Endothelial cell of umbilical vein (primary cell): ENCODE measurements at regions not wholly inside any gene's neighbourhood (a gene's known extent, or its start where the extent isn't known, plus 50 kb on each side); places are given as distances from the start of the nearest gene placed in this dataset.

Source experiments
- BruUV-seq: library from RNA; stranded (reverse); fragments of 400-500 nt; replicated peaks from 2 replicates; lab custom pipeline; 2021; lab: Mats Ljungman, UMichigan
- CTCF ChIA-PET: fragments of 300-600, 350-600 bp; sonication (Branson Sonifier 250); formaldehyde crosslinking; loops from one replicate; lab custom pipeline; 2021; ENCODE audit warnings: antibody characterized with exemption, inconsistent platforms; lab: Charles Lee
- POLR2A ChIA-PET: fragments of 300-600, 350-600 bp; sonication (Branson Sonifier 250); formaldehyde crosslinking; loops from one replicate; lab custom pipeline; 2021; ENCODE audit warnings: antibody characterized with exemption, inconsistent platforms; lab: Charles Lee
- DNase-seq: peaks from one replicate; pipeline ENCODE4 v3.0.0-alpha.2; 2011; ENCODE audit warnings: low read depth, low spot score
- FAIRE-seq: peaks from 2 replicates; lab custom pipeline; 2011; peaks lifted over from hg19 to GRCh38; lab: Jason Lieb, UNC
- H2AFZ ChIP-seq: 2 replicates; pipeline ENCODE4 v1.6.0; 2012; ENCODE audit warnings: low read depth, low read length, control low read depth, inconsistent platforms
- H3K27ac ChIP-seq: 2 replicates; pipeline ENCODE4 v1.5.1; 2011; ENCODE audit warnings: low read depth, mild to moderate bottlenecking, control low read depth, low read length, moderate library complexity; ENCODE audit not compliant: insufficient read depth
- H3K27me3 ChIP-seq, 2 experiments: 2 replicates each; pipeline versions ENCODE4 v1.6.0 to v1.6.1; 2011; ENCODE audit warnings: low read length in 2 of 2, mixed read lengths in 1 of 2; ENCODE audit not compliant: control insufficient read depth in 2 of 2, insufficient read depth in 2 of 2
- H3K36me3 ChIP-seq, 2 experiments: 2 replicates in 1 of 2; 3 replicates in 1 of 2; pipeline ENCODE4 v1.5.1; 2011; ENCODE audit warnings: low read length in 2 of 2, mild to moderate bottlenecking in 1 of 2, moderate library complexity in 1 of 2; ENCODE audit not compliant: control insufficient read depth in 2 of 2, insufficient read depth in 2 of 2; ENCODE audit errors: extremely low read depth in 1 of 2
- H3K4me1 ChIP-seq: 3 replicates; pipeline ENCODE4 v1.5.1; 2011; ENCODE audit warnings: mild to moderate bottlenecking, low read length; ENCODE audit not compliant: control insufficient read depth, insufficient read depth; ENCODE audit errors: extremely low read depth
- H3K4me2 ChIP-seq: 2 replicates; pipeline ENCODE4 v1.6.1; 2011; ENCODE audit warnings: low read length, control low read depth, mixed read lengths; ENCODE audit not compliant: insufficient read depth
- H3K4me3 ChIP-seq, 3 experiments: fragments of 200-600 bp in 1 of 3; sonication (generic), shearing (Covaris generic) in 1 of 3; replicated peaks in 1 of 3; 2 replicates each; pipeline ENCODE4 v1.5.1; 2011 to 2016; ENCODE audit warnings: control low read depth in 3 of 3, low read length in 3 of 3, mild to moderate bottlenecking in 2 of 3, inconsistent platforms in 1 of 3, low read depth in 1 of 3, moderate library complexity in 1 of 3; ENCODE audit not compliant: insufficient read depth in 1 of 3
- H3K79me2 ChIP-seq: 2 replicates; pipeline ENCODE4 v1.6.0; 2012; ENCODE audit warnings: low read length, inconsistent platforms; ENCODE audit not compliant: control insufficient read depth, insufficient read depth
- H3K9ac ChIP-seq: replicated peaks from 2 replicates; pipeline ENCODE3; 2011; ENCODE audit warnings: low read length, control low read depth; ENCODE audit not compliant: insufficient read depth; ENCODE audit errors: extremely low read depth
- H3K9me1 ChIP-seq: replicated peaks from 3 replicates; pipeline ENCODE4 v1.6.0; 2011; ENCODE audit warnings: mild to moderate bottlenecking, low read length; ENCODE audit not compliant: control insufficient read depth, insufficient read depth; ENCODE audit errors: extremely low read depth
- H3K9me3 ChIP-seq: replicated peaks from 2 replicates; pipeline ENCODE4 v1.5.1; 2012; ENCODE audit warnings: low read length, inconsistent platforms; ENCODE audit not compliant: control insufficient read depth, insufficient read depth
- H4K20me1 ChIP-seq: replicated peaks from 2 replicates; pipeline ENCODE3; 2011; ENCODE audit warnings: mild to moderate bottlenecking, low read length; ENCODE audit not compliant: control insufficient read depth, insufficient read depth; ENCODE audit errors: extremely low read depth
- EZH2 ChIP-seq: IDR thresholded peaks from 2 replicates; pipeline ENCODE4 v1.6.1; 2012; ENCODE audit warnings: borderline replicate concordance, low read depth, mild to moderate bottlenecking, moderate library complexity, low read length, inconsistent platforms; ENCODE audit not compliant: severe bottlenecking
- FOS ChIP-seq: IDR thresholded peaks from 2 replicates; pipeline ENCODE4 v1.6.1; 2011; ENCODE audit warnings: mild to moderate bottlenecking, low read length, moderate library complexity, borderline replicate concordance; ENCODE audit not compliant: insufficient read depth
- GATA2 ChIP-seq: IDR thresholded peaks from 2 replicates; pipeline ENCODE4 v1.7.0; 2011; ENCODE audit warnings: low read depth, mild to moderate bottlenecking, moderate library complexity, mixed read lengths, low read length; ENCODE audit not compliant: insufficient read length, insufficient read depth
- dilution Hi-C: fragments of 300-500 bp; cut with MboI; formaldehyde crosslinking; loops from one replicate; pipeline ENCODE4 v1.15.0; 2019; ENCODE audit warnings: low sequenced_read_pairs; ENCODE audit not compliant: extremely low pct_ligation_motif_present
- intact Hi-C: fragments of 100-400 bp; cut with micrococcal nuclease; formaldehyde crosslinking; loops from one replicate; pipeline ENCODE4 v1.10.0; 2022
- TF ChIP-seq, protein P1 (sequence below), 2 donors: IDR thresholded peaks; 1 replicate in 1 of 2; 2 replicates in 1 of 2; pipeline ENCODE4 v1.5.1; 2011; ENCODE audit warnings: low read length in 2 of 2, mild to moderate bottlenecking in 2 of 2, moderate library complexity in 2 of 2, control low read depth in 1 of 2, inconsistent platforms in 1 of 2, low read depth in 1 of 2; ENCODE audit not compliant: insufficient read depth in 1 of 2; ENCODE audit errors: extremely low read depth in 1 of 2
- TF ChIP-seq, protein P2 (sequence below): IDR thresholded peaks from 2 replicates; pipeline ENCODE4 v1.6.1; 2011; ENCODE audit not compliant: insufficient read depth, insufficient read length

DNA sequence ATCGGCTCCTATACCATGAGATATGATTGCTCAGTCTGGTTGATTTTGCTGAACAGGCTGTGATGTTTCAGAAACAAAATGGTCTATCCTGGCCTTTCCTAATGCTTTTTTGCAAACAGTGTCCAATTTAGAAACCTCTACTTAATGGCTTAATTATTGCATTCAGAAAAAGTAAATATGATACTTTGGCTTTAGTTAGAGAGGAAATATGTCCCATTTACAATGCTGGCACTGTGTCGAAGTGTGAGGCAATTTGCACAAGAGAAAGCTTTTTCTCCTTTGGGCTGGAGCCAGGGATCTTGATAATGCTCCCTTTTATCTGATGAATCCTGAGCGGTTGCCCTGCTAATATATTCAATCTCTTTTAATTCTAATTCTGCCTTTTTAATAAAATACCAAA lies 418.9 kb downstream of the EPHA4 start:
- BruUV-seq, result no TSS peak

DNA sequence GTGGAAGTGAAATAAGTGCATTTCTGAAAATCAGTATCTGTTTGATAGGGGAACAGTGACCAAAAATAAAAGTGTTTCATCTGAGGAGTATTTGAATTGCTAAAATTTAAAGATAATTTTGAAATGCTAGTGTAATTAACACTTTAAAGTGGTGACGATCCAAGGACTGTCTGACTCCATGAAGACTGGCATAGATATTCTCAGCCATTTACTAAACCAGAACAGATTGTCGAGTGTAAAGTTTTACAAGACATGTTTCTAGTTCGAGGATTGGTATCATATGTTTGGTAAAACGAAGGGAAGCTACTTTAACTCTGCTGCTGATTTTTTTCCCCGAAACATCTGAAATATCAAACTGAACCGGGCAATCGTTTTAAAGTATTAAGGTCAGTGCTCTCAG lies 417.9 kb downstream of the EPHA4 start:
- ChIA-PET CTCF (no interaction called here), POLR2A (no interaction called here)
- H3K27ac ChIP-seq, result no peak overlapping the region
- no peaks in the 10 kb centered on the region for H4K20me1 ChIP-seq
- no peaks in the 10 kb centered on the region for H3K9me1 ChIP-seq
- H3K9me3 ChIP-seq, result no peaks in the 10 kb centered on the region
- H3K4me2 ChIP-seq, result no peak overlapping the region
- H3K36me3 ChIP-seq, result no peaks in the 10 kb centered on the region
- TF ChIP-seq, protein P1, sequence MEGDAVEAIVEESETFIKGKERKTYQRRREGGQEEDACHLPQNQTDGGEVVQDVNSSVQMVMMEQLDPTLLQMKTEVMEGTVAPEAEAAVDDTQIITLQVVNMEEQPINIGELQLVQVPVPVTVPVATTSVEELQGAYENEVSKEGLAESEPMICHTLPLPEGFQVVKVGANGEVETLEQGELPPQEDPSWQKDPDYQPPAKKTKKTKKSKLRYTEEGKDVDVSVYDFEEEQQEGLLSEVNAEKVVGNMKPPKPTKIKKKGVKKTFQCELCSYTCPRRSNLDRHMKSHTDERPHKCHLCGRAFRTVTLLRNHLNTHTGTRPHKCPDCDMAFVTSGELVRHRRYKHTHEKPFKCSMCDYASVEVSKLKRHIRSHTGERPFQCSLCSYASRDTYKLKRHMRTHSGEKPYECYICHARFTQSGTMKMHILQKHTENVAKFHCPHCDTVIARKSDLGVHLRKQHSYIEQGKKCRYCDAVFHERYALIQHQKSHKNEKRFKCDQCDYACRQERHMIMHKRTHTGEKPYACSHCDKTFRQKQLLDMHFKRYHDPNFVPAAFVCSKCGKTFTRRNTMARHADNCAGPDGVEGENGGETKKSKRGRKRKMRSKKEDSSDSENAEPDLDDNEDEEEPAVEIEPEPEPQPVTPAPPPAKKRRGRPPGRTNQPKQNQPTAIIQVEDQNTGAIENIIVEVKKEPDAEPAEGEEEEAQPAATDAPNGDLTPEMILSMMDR (IDR thresholded peaks at IDR 0.05; ENCODE audit: extremely low read depth in 1 of 2, insufficient read depth in 1 of 2, low read depth in 1 of 2, low read length in 2 of 2), result no peak
- dilution Hi-C loops (no loop called here), intact Hi-C loops (no loop called here)
- H3K27me3 ChIP-seq, result no peaks in the 10 kb centered on the region
- DNase-seq (no peak), FAIRE-seq (no peak)
- no peak overlapping the region for H3K9ac ChIP-seq
- H3K4me1 ChIP-seq, result no peaks in the 10 kb centered on the region
- H3K79me2 ChIP-seq, result no peaks in the 10 kb centered on the region
- H2AFZ ChIP-seq, result no peak overlapping the region
- no peak overlapping the region for H3K4me3 ChIP-seq
- no TSS peak for BruUV-seq

More for the DNA sequence above, 418.9 kb downstream of the EPHA4 start:
- dilution Hi-C loops, result no loop called here
- TF ChIP-seq FOS (no peak), EZH2 (no peak), GATA2 (no peak)
- TF ChIP-seq, protein P1 (IDR thresholded peaks at IDR 0.05; ENCODE audit: extremely low read depth in 1 of 2, insufficient read depth in 1 of 2, low read depth in 1 of 2, low read length in 2 of 2), result no peak
- TF ChIP-seq, protein P2, sequence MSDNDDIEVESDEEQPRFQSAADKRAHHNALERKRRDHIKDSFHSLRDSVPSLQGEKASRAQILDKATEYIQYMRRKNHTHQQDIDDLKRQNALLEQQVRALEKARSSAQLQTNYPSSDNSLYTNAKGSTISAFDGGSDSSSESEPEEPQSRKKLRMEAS, result no peak
- H3K79me2 ChIP-seq, result no peaks in the 10 kb centered on the region
- no peaks in the 10 kb centered on the region for H3K9me1 ChIP-seq
- ChIA-PET POLR2A (no interaction called here), CTCF (no interaction called here)
- H3K27me3 ChIP-seq, result no peaks in the 10 kb centered on the region
- no peak overlapping the region for H2AFZ ChIP-seq
- no peak overlapping the region for H3K27ac ChIP-seq
- no peaks in the 10 kb centered on the region for H3K4me1 ChIP-seq
- no peak for FAIRE-seq
- H3K4me3 ChIP-seq, result no peak overlapping the region
- intact Hi-C loops, result no loop called here
- H4K20me1 ChIP-seq, result no peaks in the 10 kb centered on the region
- no peak for DNase-seq
- no peak overlapping the region for H3K9ac ChIP-seq
- no peaks in the 10 kb centered on the region for H3K9me3 ChIP-seq
- no peaks in the 10 kb centered on the region for H3K36me3 ChIP-seq
- no peak overlapping the region for H3K4me2 ChIP-seq
